A673 (cell line): ENCODE measurements at regions not wholly inside any gene's neighbourhood (a gene's known extent, or its start where the extent isn't known, plus 50 kb on each side); places are given as distances from the start of the nearest gene placed in this dataset.

Experiments used
- BruUV-seq: library from RNA; stranded (reverse); fragments of 400-500 nt; replicated peaks from 2 replicates; lab custom pipeline; 2021; lab: Mats Ljungman, UMichigan
- CTCF ChIA-PET: fragments of 300-600 bp; sonication (Branson Sonifier 250); formaldehyde crosslinking; loops from one replicate; lab custom pipeline; 2022; ENCODE audit warnings: antibody characterized with exemption; lab: Charles Lee
- POLR2A ChIA-PET: fragments of 300-600 bp; sonication (Branson Sonifier 250); formaldehyde crosslinking; loops from one replicate; lab custom pipeline; 2022; ENCODE audit warnings: antibody characterized with exemption; ENCODE audit not compliant: low non-redundant PET; lab: Charles Lee
- DNase-seq: peaks from one replicate; pipeline ENCODE4 v3.0.0-alpha.2; 2015; ENCODE audit warnings: low spot score
- H3K27ac ChIP-seq: fragments of 200-600 bp; sonication (generic); 2 replicates; pipeline ENCODE4 v1.5.1; 2016; ENCODE audit warnings: mixed run types, low read depth, mild to moderate bottlenecking, mixed read lengths, antibody characterized with exemption, low read length; ENCODE audit not compliant: poor library complexity, severe bottlenecking
- H3K27me3 ChIP-seq: fragments of 200-600 bp; sonication (generic); replicated peaks from 2 replicates; pipeline ENCODE4 v1.6.1; 2017; ENCODE audit warnings: mixed run types, low read depth, mild to moderate bottlenecking, mixed read lengths, antibody characterized with exemption, low read length; ENCODE audit not compliant: insufficient read depth, poor library complexity
- H3K36me3 ChIP-seq: fragments of 200-600 bp; sonication (generic); 2 replicates; pipeline ENCODE4 v1.6.1; 2016; ENCODE audit warnings: mixed run types, mild to moderate bottlenecking, mixed read lengths, antibody characterized with exemption, low read length; ENCODE audit not compliant: insufficient read depth, poor library complexity, severe bottlenecking
- H3K4me1 ChIP-seq: fragments of 200-600 bp; sonication (generic); 2 replicates; pipeline ENCODE4 v1.6.1; 2017; ENCODE audit warnings: mixed run types, mild to moderate bottlenecking, mixed read lengths, antibody characterized with exemption, low read length; ENCODE audit not compliant: insufficient read depth, poor library complexity, severe bottlenecking
- H3K4me3 ChIP-seq: fragments of 200-600 bp; sonication (generic); 2 replicates; pipeline ENCODE4 v1.5.1; 2016; ENCODE audit warnings: low read depth, mixed run types, mild to moderate bottlenecking, mixed read lengths, low read length; ENCODE audit not compliant: poor library complexity, severe bottlenecking
- H3K9me3 ChIP-seq: fragments of 200-600 bp; sonication (generic); 2 replicates; pipeline ENCODE4 v1.6.1; 2016; ENCODE audit warnings: mixed run types, low read depth, mild to moderate bottlenecking, mixed read lengths, antibody characterized with exemption, low read length; ENCODE audit not compliant: poor library complexity, severe bottlenecking
- EZH2 ChIP-seq: fragments of 200-600 bp; sonication (generic); IDR thresholded peaks from 2 replicates; pipeline ENCODE4 v1.6.1; 2017; ENCODE audit warnings: borderline replicate concordance, low read depth, mild to moderate bottlenecking, mixed read lengths, antibody characterized with exemption, low read length; ENCODE audit not compliant: poor library complexity, severe bottlenecking
- intact Hi-C: fragments of 100-400 bp; cut with micrococcal nuclease; formaldehyde crosslinking; loops from one replicate; pipeline ENCODE4 v1.10.0; 2022; ENCODE audit not compliant: unreplicated experiment
- TF ChIP-seq, protein P1 (sequence below): fragments of 300-800, 200-600 bp; sonication (generic); conservative IDR thresholded peaks from 2 replicates; pipeline ENCODE4 v1.5.1; 2017; ENCODE audit warnings: low read depth, mild to moderate bottlenecking, antibody characterized with exemption, low read length, moderate library complexity, mixed read lengths

DNA sequence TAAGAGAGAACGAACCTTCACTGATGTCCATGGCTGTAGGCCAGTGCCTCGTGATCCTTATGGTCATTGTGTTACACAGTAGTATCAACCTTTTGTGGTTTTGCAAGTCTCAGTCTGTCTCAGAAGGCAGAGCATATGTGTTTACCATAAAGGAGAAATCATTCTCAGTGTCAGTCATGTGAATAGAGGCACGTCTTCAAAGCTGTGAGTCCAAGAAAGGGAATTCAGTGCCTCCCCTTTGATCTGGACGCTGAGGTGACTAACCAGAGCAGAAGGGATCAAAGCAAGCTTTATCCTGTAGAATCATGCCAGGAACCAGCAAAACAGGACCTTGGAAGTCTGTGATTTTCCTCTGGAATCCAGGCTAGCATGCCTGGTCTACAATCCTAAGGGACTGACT lies 433.9 kb downstream of the DNAH5 start:
- no peaks in the 10 kb centered on the region for H3K4me1 ChIP-seq
- ChIA-PET POLR2A (no interaction called here), CTCF (no interaction called here)
- TF ChIP-seq, protein P1, sequence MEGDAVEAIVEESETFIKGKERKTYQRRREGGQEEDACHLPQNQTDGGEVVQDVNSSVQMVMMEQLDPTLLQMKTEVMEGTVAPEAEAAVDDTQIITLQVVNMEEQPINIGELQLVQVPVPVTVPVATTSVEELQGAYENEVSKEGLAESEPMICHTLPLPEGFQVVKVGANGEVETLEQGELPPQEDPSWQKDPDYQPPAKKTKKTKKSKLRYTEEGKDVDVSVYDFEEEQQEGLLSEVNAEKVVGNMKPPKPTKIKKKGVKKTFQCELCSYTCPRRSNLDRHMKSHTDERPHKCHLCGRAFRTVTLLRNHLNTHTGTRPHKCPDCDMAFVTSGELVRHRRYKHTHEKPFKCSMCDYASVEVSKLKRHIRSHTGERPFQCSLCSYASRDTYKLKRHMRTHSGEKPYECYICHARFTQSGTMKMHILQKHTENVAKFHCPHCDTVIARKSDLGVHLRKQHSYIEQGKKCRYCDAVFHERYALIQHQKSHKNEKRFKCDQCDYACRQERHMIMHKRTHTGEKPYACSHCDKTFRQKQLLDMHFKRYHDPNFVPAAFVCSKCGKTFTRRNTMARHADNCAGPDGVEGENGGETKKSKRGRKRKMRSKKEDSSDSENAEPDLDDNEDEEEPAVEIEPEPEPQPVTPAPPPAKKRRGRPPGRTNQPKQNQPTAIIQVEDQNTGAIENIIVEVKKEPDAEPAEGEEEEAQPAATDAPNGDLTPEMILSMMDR: no peak
- no peak for TF ChIP-seq EZH2
- no peaks in the 10 kb centered on the region for H3K9me3 ChIP-seq
- no peaks in the 10 kb centered on the region for H3K27me3 ChIP-seq
- no TSS peak for BruUV-seq
- no peaks in the 10 kb centered on the region for H3K36me3 ChIP-seq
- H3K4me3 ChIP-seq: no peak overlapping the region
- H3K27ac ChIP-seq: no peak overlapping the region
- intact Hi-C loops: no loop called here
- no peak for DNase-seq

DNA sequence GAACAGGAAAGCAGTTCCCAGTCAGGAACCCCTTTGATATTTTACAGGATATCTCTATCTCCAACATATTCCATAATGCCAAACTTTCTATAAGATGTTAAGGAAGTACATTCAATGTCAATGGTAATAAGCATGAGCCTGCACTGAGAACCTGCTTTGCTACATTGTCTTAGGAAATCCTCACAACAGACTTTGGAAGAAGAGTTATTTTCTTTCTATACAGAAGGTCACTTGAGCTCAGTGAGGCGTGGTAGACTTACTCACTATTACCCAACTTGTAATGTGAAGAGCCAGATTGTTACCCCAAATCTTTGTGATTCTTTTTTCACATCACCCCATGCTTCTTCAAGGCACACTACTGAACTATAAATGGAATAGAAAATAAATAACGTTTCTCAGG lies 435.9 kb downstream of the DNAH5 start:
- no TSS peak for BruUV-seq
- POLR2A ChIA-PET: no interaction called here
- intact Hi-C loops: no loop called here

DNA sequence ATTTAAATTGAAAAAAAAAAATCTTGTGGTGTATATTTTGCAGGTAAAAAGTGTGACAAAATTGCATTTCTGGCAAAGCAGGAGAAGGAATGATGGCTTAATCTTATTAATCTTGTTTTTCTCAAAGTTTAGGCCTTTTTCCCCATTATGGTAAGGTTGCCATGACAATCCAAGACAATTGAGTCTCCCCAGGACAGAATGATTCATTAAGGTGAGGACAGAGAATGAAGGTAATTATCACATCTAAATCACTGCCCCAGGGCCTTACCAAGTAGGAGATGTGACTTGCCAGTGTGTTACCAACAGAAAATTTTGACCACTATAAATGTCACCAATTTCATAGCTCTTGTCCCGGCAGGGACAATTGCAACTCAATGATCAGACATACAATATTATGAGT lies 439.2 kb downstream of the DNAH5 start:
- no peak for TF ChIP-seq EZH2
- TF ChIP-seq, protein P1: no peak
- BruUV-seq: no TSS peak
- Histone ChIP-seq H3K27me3 (no peaks in the 10 kb centered on the region), H3K4me3 (no peak overlapping the region), H3K4me1 (no peaks in the 10 kb centered on the region), H3K36me3 (no peaks in the 10 kb centered on the region), H3K27ac (no peak overlapping the region), H3K9me3 (no peaks in the 10 kb centered on the region)
- DNase-seq: no peak
- ChIA-PET POLR2A (no interaction called here), CTCF (no interaction called here)
- intact Hi-C loops: no loop called here

More for the DNA sequence above, 435.9 kb downstream of the DNAH5 start:
- DNase-seq: no peak
- Histone ChIP-seq H3K4me3 (no peak overlapping the region), H3K27ac (no peak overlapping the region), H3K27me3 (no peaks in the 10 kb centered on the region), H3K9me3 (no peaks in the 10 kb centered on the region), H3K36me3 (no peaks in the 10 kb centered on the region), H3K4me1 (no peaks in the 10 kb centered on the region)
- TF ChIP-seq EZH2: no peak
- TF ChIP-seq, protein P1: no peak
- CTCF ChIA-PET: no interaction called here
